Endothelial cell of umbilical vein (primary cell): ENCODE measurements at regions not wholly inside any gene's neighbourhood (a gene's known extent, or its start where the extent isn't known, plus 50 kb on each side); places are given as distances from the start of the nearest gene placed in this dataset.

ENCODE experiments used
- EZH2 ChIP-seq: IDR thresholded peaks from 2 replicates; pipeline ENCODE4 v1.6.1; 2012; ENCODE audit warnings: borderline replicate concordance, low read depth, mild to moderate bottlenecking, moderate library complexity, low read length, inconsistent platforms; ENCODE audit not compliant: severe bottlenecking
- JUN ChIP-seq: IDR thresholded peaks from 2 replicates; pipeline ENCODE4 v1.6.1; 2011; ENCODE audit warnings: borderline replicate concordance, low read depth; ENCODE audit not compliant: insufficient read length, insufficient read depth
- MYC ChIP-seq: IDR thresholded peaks from one replicate; pipeline ENCODE4 v1.6.1; 2011; ENCODE audit warnings: mild to moderate bottlenecking, low read depth, low read length
- POLR2AphosphoS5 ChIP-seq: IDR thresholded peaks from 2 replicates; pipeline ENCODE4 v1.6.1; 2012; ENCODE audit warnings: low read depth, mild to moderate bottlenecking, control low read depth, low read length, moderate library complexity; ENCODE audit not compliant: insufficient read depth
- TF ChIP-seq, protein P1 (sequence below), 2 donors: IDR thresholded peaks; 1 replicate in 1 of 2; 2 replicates in 1 of 2; pipeline ENCODE4 v1.5.1; 2011; ENCODE audit warnings: low read length in 2 of 2, mild to moderate bottlenecking in 2 of 2, moderate library complexity in 2 of 2, control low read depth in 1 of 2, inconsistent platforms in 1 of 2, low read depth in 1 of 2; ENCODE audit not compliant: insufficient read depth in 1 of 2; ENCODE audit errors: extremely low read depth in 1 of 2

DNA sequence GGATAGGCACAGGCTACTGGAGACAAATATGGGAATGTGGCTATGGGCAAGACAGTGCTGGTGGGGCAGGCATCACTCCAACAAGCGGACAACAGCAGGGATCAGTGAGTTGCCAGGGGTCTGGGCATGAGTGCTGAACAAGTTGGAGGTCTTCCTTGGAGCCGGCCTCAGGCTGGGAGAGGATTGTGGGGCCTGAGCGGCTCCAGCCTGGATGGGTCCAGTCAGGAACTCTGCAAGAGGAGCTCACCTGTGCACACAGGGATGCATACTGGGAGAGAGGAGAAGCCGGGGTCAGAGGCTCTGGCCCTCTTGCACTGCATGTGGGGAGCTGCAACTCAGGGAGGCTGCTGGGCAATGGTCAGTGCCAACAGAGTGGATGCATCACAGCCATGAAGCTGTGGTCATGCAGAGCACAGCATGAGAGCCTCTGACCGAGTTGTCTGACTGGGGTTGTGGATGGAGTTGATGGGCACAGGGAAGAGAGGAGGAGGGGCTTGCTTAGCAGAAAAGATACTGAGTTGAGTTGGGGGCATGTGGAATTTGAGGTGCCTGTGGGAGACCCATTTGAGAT lies 204.0 kb upstream of the ZNF32 start:
- TF ChIP-seq JUN, result no peak
- TF ChIP-seq POLR2AphosphoS5, result no peak
- TF ChIP-seq MYC, result no peak
- TF ChIP-seq, protein P1, sequence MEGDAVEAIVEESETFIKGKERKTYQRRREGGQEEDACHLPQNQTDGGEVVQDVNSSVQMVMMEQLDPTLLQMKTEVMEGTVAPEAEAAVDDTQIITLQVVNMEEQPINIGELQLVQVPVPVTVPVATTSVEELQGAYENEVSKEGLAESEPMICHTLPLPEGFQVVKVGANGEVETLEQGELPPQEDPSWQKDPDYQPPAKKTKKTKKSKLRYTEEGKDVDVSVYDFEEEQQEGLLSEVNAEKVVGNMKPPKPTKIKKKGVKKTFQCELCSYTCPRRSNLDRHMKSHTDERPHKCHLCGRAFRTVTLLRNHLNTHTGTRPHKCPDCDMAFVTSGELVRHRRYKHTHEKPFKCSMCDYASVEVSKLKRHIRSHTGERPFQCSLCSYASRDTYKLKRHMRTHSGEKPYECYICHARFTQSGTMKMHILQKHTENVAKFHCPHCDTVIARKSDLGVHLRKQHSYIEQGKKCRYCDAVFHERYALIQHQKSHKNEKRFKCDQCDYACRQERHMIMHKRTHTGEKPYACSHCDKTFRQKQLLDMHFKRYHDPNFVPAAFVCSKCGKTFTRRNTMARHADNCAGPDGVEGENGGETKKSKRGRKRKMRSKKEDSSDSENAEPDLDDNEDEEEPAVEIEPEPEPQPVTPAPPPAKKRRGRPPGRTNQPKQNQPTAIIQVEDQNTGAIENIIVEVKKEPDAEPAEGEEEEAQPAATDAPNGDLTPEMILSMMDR (IDR thresholded peaks at IDR 0.05; ENCODE audit: extremely low read depth in 1 of 2, insufficient read depth in 1 of 2, low read depth in 1 of 2, low read length in 2 of 2), result no peak
- no peak for TF ChIP-seq EZH2
